ENCODE measurements at regions not wholly inside any gene's neighbourhood (a gene's known extent, or its start where the extent isn't known, plus 50 kb on each side); places are given as distances from the start of the nearest gene placed in this dataset.

- H3K36me3 ChIP-seq: no peaks in the 10 kb centered on the region
- no peaks in the 10 kb centered on the region for H3K4me1 ChIP-seq (replicated peaks)
- no peaks in the 10 kb centered on the region for H3K27me3 ChIP-seq (replicated peaks; ENCODE audit: insufficient read depth)
- intact Hi-C loops (cut with DNase I): no loop called here
- no peak overlapping the region for H3K27ac ChIP-seq
- no peak for DNase-seq (ENCODE audit: low spot score)
- no peaks in the 10 kb centered on the region for H3K9me3 ChIP-seq
- H3K4me3 ChIP-seq: no peak overlapping the region
- TF ChIP-seq POLR2AphosphoS5 (IDR thresholded peaks at IDR 0.05) (no peak), POLR2A (IDR thresholded peaks at IDR 0.05) (no peak), CTCF (IDR thresholded peaks at IDR 0.05) (no peak)
- 71% methylated on average over 1 of the region's 1 CpG for WGBS
Measured at GRCh38 chr15:23913635-23914034, 226.5 kb upstream of the NDN start.

GRCh38 chr15:23924686-23925085 lies 237.6 kb upstream of the NDN start:
- WGBS: 70% methylated on average over 3 of the region's 3 CpGs
- no peak for DNase-seq (ENCODE audit: low spot score)
- no peaks in the 10 kb centered on the region for H3K36me3 ChIP-seq
- H3K27ac ChIP-seq: no peak overlapping the region
- no peaks in the 10 kb centered on the region for H3K4me1 ChIP-seq (replicated peaks)
- no peaks in the 10 kb centered on the region for H3K9me3 ChIP-seq
- intact Hi-C loops (cut with DNase I): no loop called here
- no peak for TF ChIP-seq CTCF (IDR thresholded peaks at IDR 0.05)
- TF ChIP-seq POLR2AphosphoS5 (IDR thresholded peaks at IDR 0.05): no peak
- no peak for TF ChIP-seq POLR2A (IDR thresholded peaks at IDR 0.05)
- no peak overlapping the region for H3K4me3 ChIP-seq
- no peaks in the 10 kb centered on the region for H3K27me3 ChIP-seq (replicated peaks; ENCODE audit: insufficient read depth)

GRCh38 chr15:23954931-23955330 lies 267.8 kb upstream of the NDN start:
- no peak for DNase-seq (ENCODE audit: low spot score)
- no peaks in the 10 kb centered on the region for H3K9me3 ChIP-seq
- TF ChIP-seq CTCF (IDR thresholded peaks at IDR 0.05): no peak
- TF ChIP-seq POLR2A (IDR thresholded peaks at IDR 0.05): no peak
- no peak for TF ChIP-seq POLR2AphosphoS5 (IDR thresholded peaks at IDR 0.05)
- H3K27ac ChIP-seq: no peak overlapping the region
- no peak overlapping the region for H3K4me3 ChIP-seq
- no peaks in the 10 kb centered on the region for H3K4me1 ChIP-seq (replicated peaks)
- no peaks in the 10 kb centered on the region for H3K36me3 ChIP-seq
- no peaks in the 10 kb centered on the region for H3K27me3 ChIP-seq (replicated peaks; ENCODE audit: insufficient read depth)
- intact Hi-C loops (cut with DNase I): no loop called here
- WGBS: 83% methylated on average over 14 of the region's 14 CpGs

DNA sequence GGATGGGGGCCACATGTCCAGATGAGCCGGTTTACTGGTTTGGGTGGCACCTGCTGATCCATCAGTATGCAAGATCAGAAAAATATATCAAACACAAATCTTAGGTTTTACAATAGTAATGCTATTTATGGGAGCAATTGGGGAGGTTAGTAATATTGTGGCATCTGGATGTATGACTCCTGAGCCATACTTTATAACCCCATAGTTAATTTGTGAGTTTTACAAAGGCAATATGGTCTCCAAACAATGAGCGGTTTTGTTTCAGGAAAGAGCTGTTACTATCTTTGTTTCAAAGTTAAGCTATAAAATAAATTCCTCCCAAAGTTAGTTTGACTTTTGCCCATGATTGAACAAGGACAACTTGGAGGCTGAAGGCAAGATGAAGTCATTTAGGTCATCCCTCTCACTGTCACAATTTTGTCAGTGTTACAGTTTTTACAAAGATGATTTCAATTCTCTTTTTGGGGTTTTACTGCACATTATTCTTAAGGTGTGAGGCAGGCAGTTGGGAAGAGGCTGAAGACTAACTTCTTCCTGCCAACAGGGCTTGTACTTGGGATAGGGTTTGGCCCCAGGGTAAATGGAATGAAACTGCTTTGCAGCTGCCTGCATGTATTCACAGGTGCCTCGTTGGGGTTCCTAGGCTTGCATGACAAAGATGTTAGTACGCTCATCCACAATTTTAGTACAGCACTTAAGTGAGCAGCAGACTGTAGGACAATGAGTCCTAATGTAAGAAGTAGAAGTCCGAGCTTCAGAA lies 296.6 kb upstream of the NDN start:
- 67% methylated on average over 5 of the region's 5 CpGs for WGBS
- H3K9me3 ChIP-seq: no peaks in the 10 kb centered on the region
- H3K27ac ChIP-seq: no peak overlapping the region
- no peaks in the 10 kb centered on the region for H3K27me3 ChIP-seq (replicated peaks; ENCODE audit: insufficient read depth)
- DNase-seq (ENCODE audit: low spot score): no peak
- no peaks in the 10 kb centered on the region for H3K36me3 ChIP-seq
- TF ChIP-seq POLR2AphosphoS5 (IDR thresholded peaks at IDR 0.05): no peak
- no peak for TF ChIP-seq POLR2A (IDR thresholded peaks at IDR 0.05)
- TF ChIP-seq CTCF (IDR thresholded peaks at IDR 0.05): no peak
- no peaks in the 10 kb centered on the region for H3K4me1 ChIP-seq (replicated peaks)
- H3K4me3 ChIP-seq: no peak overlapping the region
- intact Hi-C loops (cut with DNase I): no loop called here

DNA sequence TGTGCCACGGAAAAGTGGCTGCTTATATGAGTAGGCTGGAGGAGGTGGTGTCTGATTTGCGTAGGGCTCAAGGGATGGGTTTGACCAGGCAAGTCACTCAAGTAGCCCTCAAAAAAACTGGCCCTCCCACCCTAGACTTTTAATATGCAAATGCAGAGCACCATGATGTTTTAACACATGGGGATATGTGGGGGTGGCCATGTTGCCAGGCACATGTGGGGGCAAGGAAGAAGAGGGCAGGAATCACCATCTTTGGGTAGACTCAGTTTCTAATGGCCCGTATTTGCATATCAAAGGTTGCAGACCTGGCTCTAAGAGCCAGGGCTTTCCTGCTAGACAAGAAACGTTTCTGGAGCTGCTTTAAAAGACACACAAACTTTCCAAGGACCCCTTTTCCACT lies 307.2 kb upstream of the NDN start:
- TF ChIP-seq CTCF (IDR thresholded peaks at IDR 0.05) (no peak), POLR2A (IDR thresholded peaks at IDR 0.05) (no peak), POLR2AphosphoS5 (IDR thresholded peaks at IDR 0.05) (no peak)
- Histone ChIP-seq H3K4me3 (no peak overlapping the region), H3K27ac (no peak overlapping the region), H3K9me3 (no peaks in the 10 kb centered on the region), H3K27me3 (replicated peaks; ENCODE audit: insufficient read depth) (no peaks in the 10 kb centered on the region), H3K4me1 (replicated peaks) (no peaks in the 10 kb centered on the region), H3K36me3 (no peaks in the 10 kb centered on the region)
- DNase-seq (ENCODE audit: low spot score): no peak
- intact Hi-C loops (cut with DNase I): no loop called here
- WGBS: 76% methylated on average over 4 of the region's 4 CpGs

All from prostate gland (tissue), 2 donors.